ENCODE measurements at regions not wholly inside any gene's neighbourhood (a gene's known extent, or its start where the extent isn't known, plus 50 kb on each side); places are given as distances from the start of the nearest gene placed in this dataset.

- DNase-seq: no peak
Measured at GRCh38 chr4:126718136-126718535, 914.6 kb upstream of the INTU start.

- DNase-seq: no peak
Measured at GRCh38 chr4:126719852-126720251, 912.9 kb upstream of the INTU start.

- DNase-seq: no peak
Measured at GRCh38 chr4:126725906-126726305, 906.9 kb upstream of the INTU start.

- no peak for DNase-seq
Measured at GRCh38 chr4:126727461-126727860, 905.3 kb upstream of the INTU start.

DNA sequence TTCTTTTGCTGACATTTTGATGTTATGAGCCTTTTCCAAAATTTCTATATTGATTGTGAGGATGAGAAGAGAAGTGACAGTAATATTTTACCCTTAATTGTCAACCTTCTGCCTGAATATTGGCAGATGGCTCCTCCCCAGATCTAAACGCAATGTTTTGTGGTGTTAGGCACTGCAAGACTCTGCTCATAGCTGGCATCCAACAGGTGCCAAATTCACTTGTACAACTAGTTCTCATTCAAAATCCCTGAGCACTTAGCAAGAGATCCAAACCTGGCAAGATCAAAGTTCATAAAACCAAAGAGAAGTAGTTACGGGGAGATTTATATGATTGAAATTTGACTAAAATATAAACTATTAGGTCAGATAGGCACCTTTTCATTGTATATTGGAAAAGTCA lies 901.7 kb upstream of the INTU start:
- DNase-seq: no peak

GRCh38 chr4:126733301-126733700 lies 899.5 kb upstream of the INTU start:
- no peak for DNase-seq

DNA sequence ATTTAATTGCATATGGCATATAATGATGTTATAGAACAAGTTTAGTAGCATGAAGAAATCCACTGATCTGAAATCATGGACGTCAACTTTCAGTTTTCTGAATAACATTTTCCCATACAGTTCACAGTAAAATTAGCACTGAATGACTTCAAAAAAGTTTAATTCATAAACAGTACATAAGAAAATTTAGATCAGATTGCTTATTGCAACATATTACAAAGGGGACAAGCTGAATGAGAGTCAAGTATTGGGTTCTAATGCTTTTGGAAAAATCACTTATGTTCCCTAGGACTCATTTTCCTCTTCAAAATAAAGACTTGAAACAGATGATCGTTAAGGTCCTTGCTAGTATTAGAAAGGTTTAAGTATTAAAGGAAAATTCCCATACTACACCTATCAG lies 898.3 kb upstream of the INTU start:
- no peak for DNase-seq

DNA sequence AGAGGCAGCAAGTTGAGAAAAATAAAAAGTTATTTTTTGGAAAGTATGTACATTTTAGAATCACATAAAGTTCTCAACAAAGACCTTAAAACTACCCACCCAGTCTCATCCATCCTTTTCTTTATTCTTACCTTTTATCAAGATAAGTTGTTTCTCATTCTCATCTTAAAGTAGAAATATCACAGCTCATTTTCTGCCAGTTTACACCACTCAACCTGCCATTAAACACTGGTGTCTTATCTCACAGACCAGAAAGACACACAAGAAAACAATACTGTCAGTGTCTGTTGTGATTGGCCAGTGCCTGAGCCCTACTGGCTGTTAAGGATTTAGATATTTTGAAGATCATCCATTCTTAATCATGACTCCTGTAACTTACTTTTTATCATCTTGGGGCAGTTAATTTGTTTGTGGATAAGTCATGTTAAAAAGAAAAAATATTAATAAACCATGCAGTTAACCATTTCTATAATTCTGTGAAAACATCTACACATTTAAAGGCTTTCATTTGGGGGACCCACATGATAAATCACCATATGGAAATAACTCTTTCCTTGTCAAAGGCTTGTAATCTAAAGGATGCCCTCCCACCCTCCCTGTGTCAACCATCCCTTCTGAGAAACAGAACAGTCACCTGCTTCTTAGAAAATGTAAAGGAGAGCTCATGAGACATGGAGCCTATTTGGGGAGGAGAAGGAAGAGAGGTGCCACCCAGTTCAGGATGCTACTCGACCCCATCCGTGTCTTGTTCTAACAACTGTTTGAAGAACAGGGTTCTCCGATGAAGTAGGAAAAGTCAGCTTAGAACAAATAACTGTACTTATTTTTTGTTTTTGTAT lies 897.2 kb upstream of the INTU start:
- DNase-seq: no peak

- no peak for DNase-seq
Measured at GRCh38 chr4:126736133-126736518, 896.6 kb upstream of the INTU start.

GRCh38 chr4:126737899-126738526 lies 894.7 kb upstream of the INTU start:
- DNase-seq: no peak

GRCh38 chr4:126738527-126738923 lies 894.2 kb upstream of the INTU start:
- DNase-seq: no peak

DNA sequence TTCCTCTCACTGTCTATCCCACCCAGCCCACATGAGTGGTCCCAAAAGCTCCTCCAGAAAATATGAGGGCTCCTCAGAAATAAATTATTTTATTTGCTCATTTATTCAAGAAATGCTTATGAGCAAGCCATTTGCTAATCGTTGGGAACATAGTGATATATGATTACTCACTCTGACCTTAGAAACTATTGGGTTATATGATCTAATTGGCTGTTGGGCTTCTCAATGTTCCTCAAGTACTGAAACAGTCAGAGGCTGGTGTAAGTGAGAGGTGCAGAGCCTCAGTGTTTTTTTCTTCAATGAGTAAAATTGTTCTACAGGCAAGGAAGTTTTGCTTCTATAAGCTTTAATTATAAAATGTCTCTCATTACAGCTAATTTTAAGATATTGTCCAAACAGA lies 893.8 kb upstream of the INTU start:
- no peak for DNase-seq

DNA sequence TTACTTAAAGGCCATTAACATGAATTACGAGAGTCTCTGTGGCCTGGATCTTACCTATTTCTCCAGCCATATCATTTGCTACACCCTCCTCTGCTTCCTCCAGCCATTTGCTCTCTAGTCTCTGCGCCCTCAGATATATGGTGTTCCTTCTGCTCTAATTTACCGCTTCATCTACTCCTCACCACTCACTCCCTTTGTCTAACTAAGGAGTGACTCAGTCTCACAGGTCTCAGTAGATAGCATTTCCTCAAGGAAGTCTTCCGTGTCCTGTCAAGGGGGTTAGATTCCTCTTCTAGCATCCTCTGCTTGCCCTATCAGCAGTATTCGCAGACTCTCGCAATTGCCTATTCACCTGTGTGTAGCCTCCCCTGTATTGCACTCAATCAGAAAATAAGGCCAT lies 892.1 kb upstream of the INTU start:
- no peak for DNase-seq

DNA sequence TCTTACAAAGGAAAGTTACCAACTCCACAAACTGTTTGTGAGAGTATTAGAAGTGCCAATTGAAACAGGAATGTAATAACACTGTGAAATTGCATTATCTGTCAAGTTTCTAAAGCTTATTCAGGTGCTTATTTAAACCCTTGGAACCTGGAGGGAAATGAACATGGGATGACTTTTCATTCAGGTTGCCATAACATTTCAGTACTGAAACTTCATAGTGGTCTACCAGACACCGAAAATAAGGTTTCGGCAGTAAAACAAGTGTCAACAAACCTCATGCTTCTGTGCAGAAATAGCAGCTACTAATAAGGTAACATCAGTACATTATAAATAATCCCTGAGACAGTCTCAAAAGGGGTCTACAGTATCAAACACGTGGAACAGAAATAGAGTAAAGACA lies 890.7 kb upstream of the INTU start:
- no peak for DNase-seq

- no peak for DNase-seq
Measured at GRCh38 chr4:126742885-126743284, 889.9 kb upstream of the INTU start.

- DNase-seq: no peak
Measured at GRCh38 chr4:126748736-126749135, 884.0 kb upstream of the INTU start.

DNA sequence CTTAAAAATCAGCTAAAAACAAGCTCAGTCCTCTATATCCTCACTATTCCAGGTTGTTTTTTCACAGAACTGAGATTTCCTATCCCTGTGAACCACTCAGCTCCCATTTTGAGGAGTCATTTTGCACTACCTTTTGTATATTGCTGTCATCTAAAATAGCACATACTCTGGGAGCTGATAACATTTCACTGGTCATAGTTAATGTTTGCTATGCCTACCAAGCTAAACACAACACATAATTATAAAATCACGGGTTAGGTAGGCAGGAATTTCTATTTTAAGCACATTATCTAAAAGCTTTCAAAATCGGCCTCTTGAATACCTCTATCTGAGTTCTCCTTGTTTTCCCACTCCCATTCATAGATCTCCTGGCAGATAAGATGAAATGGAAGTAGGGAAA lies 882.0 kb upstream of the INTU start:
- no peak for DNase-seq

DNA sequence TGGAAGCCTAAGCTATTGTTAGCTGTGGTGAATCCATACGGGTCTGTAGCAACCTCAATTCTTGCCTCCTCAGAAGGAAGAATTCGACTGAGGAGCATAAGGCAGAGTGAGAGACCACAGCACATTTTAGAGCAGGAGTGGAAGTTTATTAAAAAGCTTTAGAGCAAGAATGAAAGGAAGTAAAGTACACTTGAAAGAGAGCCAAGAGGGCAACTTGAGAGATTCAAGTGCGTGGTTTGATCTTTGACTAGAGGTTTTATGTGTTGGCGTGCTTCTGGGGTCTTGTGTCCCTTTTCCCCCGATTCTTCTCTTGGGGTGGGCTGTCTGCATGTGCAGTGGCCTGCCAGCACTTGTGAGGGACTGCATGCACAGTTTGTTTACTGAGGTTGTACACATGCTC lies 880.6 kb upstream of the INTU start:
- no peak for DNase-seq

DNA sequence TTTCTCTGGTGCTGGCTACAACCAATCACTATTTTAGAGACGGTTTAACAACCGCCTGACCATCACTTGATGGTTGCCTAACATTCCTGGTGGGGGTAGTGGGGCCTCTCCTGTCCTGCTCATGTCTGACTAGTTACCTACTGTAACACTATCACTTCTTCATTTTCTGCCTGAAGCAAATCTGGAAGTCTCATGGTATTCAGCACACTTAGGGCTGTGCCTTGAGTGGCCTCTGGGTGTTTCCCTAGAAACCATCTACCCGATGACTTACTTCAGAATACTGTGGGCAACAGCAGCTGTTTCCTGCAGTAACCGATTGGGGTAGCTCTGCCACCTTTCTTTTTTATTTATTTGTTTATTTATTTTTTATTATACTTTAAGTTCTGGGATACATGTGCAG lies 880.1 kb upstream of the INTU start:
- DNase-seq: no peak

GRCh38 chr4:126753592-126753991 lies 879.2 kb upstream of the INTU start:
- DNase-seq: no peak

- DNase-seq: no peak
Measured at GRCh38 chr4:126755506-126755905, 877.3 kb upstream of the INTU start.

DNA sequence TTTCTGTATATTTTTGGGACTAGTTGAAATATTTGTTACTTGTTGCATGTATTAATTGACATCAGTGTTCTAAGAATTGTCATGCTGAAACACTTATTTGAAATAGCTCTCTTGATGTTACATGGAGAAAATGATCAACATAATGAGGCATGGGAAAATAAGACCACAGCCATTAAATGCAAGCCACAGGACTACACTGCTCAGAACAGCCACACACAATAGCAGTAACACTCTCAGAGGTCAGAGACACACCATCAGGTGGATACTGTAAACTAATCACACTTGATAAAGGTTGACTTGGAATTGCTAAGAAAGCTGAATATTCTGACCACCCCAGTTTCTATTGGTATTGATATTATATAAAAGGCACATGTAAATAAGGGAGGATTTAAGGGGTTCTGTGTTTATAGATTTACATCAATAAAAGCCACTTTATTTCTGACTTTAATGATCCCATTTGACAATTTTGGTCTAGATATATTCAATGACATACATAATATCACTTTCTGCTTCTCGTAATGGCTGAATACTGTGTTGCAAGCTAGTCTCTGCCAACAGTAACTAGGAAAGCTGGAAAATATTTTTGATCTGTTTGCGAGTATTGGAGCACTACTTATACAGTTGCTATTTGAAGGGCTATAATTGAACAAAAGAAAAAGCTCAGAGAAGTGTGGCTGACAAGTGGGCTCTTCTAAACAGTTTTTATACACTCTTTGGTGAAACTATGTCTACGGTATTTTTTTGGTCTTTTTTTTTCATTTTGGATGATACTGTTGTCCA lies 876.5 kb upstream of the INTU start:
- no peak for DNase-seq

GRCh38 chr4:126757219-126757618 lies 875.5 kb upstream of the INTU start:
- no peak for DNase-seq

DNA sequence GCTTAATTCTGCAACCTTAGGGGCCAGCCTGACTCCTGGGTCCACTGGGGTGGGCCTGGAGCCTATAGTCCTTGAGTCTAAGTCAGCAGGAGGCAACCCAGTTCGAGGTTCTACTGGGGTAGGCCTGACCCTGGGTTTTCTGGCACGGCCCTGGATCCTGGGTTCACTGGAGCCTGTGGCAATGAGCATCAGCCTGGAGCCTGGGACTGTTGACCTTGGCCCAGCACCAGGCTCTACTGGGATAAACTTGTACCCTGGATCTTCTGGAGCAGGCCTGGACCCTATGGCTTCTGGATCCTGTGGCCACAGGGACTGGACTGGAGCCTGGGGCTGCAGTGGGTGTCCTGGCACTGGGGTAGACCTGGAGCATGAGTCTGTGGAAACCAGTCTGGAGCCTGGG lies 874.3 kb upstream of the INTU start:
- no peak for DNase-seq
